NCI-H524 treated with DMSO at 0.1 percent for 48 hours (cell line): ENCODE measurements at regions not wholly inside any gene's neighbourhood (a gene's known extent, or its start where the extent isn't known, plus 50 kb on each side); places are given as distances from the start of the nearest gene placed in this dataset.
A peak's percentile ranks its signal among the peaks of the same experiment; 100 is the strongest.

Experiments
- DNase-seq: peaks from one replicate; lab custom pipeline; 2025; lab: John Stamatoyannopoulos, UW

GRCh38 chr4:74615411-74615810 lies 170.5 kb downstream of the AREG start:
- DNase-seq: peak; percentile 3

- DNase-seq: no peak
Measured at GRCh38 chr4:74618166-74618565, 173.2 kb downstream of the AREG start.

GRCh38 chr4:74618659-74619058 lies 173.7 kb downstream of the AREG start:
- no peak for DNase-seq

- DNase-seq: no peak
Measured at GRCh38 chr4:74619931-74620702, 174.2 kb downstream of the BTC start.

- DNase-seq: no peak
Measured at GRCh38 chr4:74621616-74622015, 172.7 kb downstream of the BTC start.

- DNase-seq: peak; percentile 3
Measured at GRCh38 chr4:74623041-74623440, 171.3 kb downstream of the BTC start.

GRCh38 chr4:74624351-74625151 lies 169.8 kb downstream of the BTC start:
- no peak for DNase-seq

GRCh38 chr4:74625981-74626380 lies 168.3 kb downstream of the BTC start:
- no peak for DNase-seq

- DNase-seq: no peak
Measured at GRCh38 chr4:74627093-74627492, 167.2 kb downstream of the BTC start.

- DNase-seq: no peak
Measured at GRCh38 chr4:74627504-74627903, 166.8 kb downstream of the BTC start.

GRCh38 chr4:74628852-74629620 lies 165.3 kb downstream of the BTC start:
- no peak for DNase-seq

- DNase-seq: no peak
Measured at GRCh38 chr4:74630551-74630950, 163.8 kb downstream of the BTC start.

GRCh38 chr4:74631338-74631737 lies 163.0 kb downstream of the BTC start:
- no peak for DNase-seq

- no peak for DNase-seq
Measured at GRCh38 chr4:74631988-74632387, 162.3 kb downstream of the BTC start.

GRCh38 chr4:74632634-74633033 lies 161.7 kb downstream of the BTC start:
- DNase-seq: no peak

- no peak for DNase-seq
Measured at GRCh38 chr4:74635074-74635473, 159.2 kb downstream of the BTC start.

- DNase-seq: no peak
Measured at GRCh38 chr4:74635490-74636123, 158.7 kb downstream of the BTC start.

GRCh38 chr4:74638001-74638400 lies 156.3 kb downstream of the BTC start:
- DNase-seq: no peak

GRCh38 chr4:74638689-74639088 lies 155.6 kb downstream of the BTC start:
- DNase-seq: no peak

- no peak for DNase-seq
Measured at GRCh38 chr4:74640111-74640903, 154.0 kb downstream of the BTC start.

GRCh38 chr4:74642006-74642405 lies 152.3 kb downstream of the BTC start:
- no peak for DNase-seq
